Thoracic aorta (tissue), 2 donors: ENCODE measurements at regions not wholly inside any gene's neighbourhood (a gene's known extent, or its start where the extent isn't known, plus 50 kb on each side); places are given as distances from the start of the nearest gene placed in this dataset.

Experiments
- ATAC-seq: fragments of 150-250 bp; one replicate; pipeline ENCODE4 v1.8.0; 2017; ENCODE audit warnings: low read depth; ENCODE audit not compliant: insufficient number of reproducible peaks, low FRiP score
- DNase-seq: peaks from one replicate; pipeline ENCODE4 v3.0.0-alpha.2; 2020; ENCODE audit warnings: low spot score
- H3K27ac ChIP-seq, 2 donors: fragments of 200-600 bp; sonication (generic); 1 replicate in 1 of 2; 2 replicates in 1 of 2; pipeline ENCODE4 v1.5.1; 2016; ENCODE audit warnings: mild to moderate bottlenecking in 2 of 2, moderate library complexity in 2 of 2
- H3K27me3 ChIP-seq: fragments of 200-600 bp; sonication (generic); replicated peaks from 2 replicates; pipeline ENCODE4 v1.6.0; 2016; ENCODE audit warnings: mild to moderate bottlenecking; ENCODE audit not compliant: insufficient read depth
- H3K36me3 ChIP-seq: fragments of 200-600 bp; sonication (generic); one replicate; pipeline ENCODE4 v1.5.1; 2016
- H3K4me1 ChIP-seq, 2 donors: fragments of 200-600 bp; sonication (generic); 1 replicate in 1 of 2; 2 replicates in 1 of 2; pipeline versions ENCODE4 v1.5.1 to v1.6.0; 2016; ENCODE audit warnings: low read depth in 2 of 2, mild to moderate bottlenecking in 1 of 2; ENCODE audit not compliant: control insufficient read depth in 1 of 2
- H3K4me3 ChIP-seq: fragments of 200-600 bp; sonication (generic); 2 replicates; pipeline ENCODE4 v1.5.1; 2016; ENCODE audit warnings: mild to moderate bottlenecking
- H3K9me3 ChIP-seq: fragments of 200-600 bp; sonication (generic); 2 replicates; pipeline ENCODE4 v1.5.1; 2016
- TF ChIP-seq, protein P1 (sequence below): fragments of 200-600 bp; sonication (generic); IDR thresholded peaks from one replicate; pipeline ENCODE4 v1.5.1; 2019; ENCODE audit warnings: antibody characterized with exemption

DNA sequence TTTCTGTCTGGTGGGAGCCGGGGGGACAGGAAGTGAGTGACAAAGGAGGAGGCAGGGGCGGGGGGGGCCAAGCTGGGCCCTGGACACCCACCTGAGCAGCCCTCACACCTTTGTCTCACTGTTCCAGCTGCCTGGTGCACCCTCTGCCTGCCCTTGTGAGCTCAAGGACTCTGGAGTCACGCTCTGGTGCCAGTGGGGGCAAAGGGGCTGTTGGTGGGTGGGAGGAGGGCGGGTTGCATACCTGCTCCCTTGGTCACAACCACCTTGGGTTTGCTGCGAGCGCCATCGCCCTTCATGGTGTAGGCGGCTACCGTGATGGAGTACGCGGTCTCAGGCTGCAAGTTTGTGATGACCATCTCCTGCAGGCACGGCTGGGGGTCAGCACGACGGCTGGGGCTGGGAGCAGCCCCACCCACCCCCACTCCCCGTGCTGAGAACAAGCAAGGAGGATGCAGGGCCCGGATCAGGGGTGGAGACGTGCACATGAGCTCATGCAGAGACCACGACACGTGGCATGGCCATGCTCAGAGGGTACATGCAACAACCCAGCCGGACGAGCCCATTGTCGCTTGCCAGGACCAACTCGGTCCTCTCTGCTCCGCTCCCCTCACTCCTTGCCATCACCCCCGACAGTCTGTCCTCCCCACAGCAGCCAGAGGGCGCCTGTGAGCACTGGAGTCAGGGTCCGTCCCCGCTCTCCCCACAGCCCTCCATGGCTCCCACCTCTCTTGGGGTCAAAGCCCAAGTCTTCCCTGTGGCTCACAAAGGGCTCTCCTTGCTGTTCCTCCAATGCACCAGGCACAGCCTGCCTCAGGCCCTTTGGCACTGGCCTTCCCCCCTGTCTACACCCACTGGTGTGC lies 114.9 kb downstream of the PTPRS start:
- Histone ChIP-seq H3K27ac (no peak overlapping the region), H3K36me3 (peaks cover 25% of the 10 kb centered on the region), H3K4me1 (no peaks in the 10 kb centered on the region), H3K4me3 (no peak overlapping the region), H3K9me3 (no peaks in the 10 kb centered on the region), H3K27me3 (no peaks in the 10 kb centered on the region)
- DNase-seq, result no peak
- no peak for ATAC-seq
- TF ChIP-seq, protein P1, sequence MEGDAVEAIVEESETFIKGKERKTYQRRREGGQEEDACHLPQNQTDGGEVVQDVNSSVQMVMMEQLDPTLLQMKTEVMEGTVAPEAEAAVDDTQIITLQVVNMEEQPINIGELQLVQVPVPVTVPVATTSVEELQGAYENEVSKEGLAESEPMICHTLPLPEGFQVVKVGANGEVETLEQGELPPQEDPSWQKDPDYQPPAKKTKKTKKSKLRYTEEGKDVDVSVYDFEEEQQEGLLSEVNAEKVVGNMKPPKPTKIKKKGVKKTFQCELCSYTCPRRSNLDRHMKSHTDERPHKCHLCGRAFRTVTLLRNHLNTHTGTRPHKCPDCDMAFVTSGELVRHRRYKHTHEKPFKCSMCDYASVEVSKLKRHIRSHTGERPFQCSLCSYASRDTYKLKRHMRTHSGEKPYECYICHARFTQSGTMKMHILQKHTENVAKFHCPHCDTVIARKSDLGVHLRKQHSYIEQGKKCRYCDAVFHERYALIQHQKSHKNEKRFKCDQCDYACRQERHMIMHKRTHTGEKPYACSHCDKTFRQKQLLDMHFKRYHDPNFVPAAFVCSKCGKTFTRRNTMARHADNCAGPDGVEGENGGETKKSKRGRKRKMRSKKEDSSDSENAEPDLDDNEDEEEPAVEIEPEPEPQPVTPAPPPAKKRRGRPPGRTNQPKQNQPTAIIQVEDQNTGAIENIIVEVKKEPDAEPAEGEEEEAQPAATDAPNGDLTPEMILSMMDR, result peak; percentile 38

DNA sequence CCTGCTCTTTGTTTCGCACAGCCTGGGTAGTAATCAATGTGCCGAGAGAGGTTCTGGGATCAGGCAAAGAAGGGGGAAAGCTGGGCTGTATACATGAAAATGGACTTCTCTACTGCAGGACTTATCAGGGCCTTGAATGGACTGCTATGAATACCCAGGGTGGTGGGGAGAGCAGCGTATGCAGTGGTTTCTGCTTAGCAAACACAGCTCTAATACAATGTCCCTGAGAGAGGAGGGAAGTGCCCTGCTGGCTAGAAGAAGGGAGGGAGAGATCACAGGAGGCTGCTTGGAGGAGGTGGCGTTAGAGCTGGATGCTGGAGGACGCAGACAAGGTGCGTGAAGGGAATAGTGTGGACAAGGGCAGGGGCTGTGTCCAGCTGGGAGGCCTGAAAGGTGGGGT lies 116.1 kb downstream of the PTPRS start:
- Histone ChIP-seq H3K4me1 (no peaks in the 10 kb centered on the region), H3K27me3 (no peaks in the 10 kb centered on the region), H3K36me3 (peaks cover 37% of the 10 kb centered on the region), H3K27ac (no peak overlapping the region), H3K4me3 (no peak overlapping the region), H3K9me3 (no peaks in the 10 kb centered on the region)
- TF ChIP-seq, protein P1, result no peak
- ATAC-seq (no peak), DNase-seq (no peak)

DNA sequence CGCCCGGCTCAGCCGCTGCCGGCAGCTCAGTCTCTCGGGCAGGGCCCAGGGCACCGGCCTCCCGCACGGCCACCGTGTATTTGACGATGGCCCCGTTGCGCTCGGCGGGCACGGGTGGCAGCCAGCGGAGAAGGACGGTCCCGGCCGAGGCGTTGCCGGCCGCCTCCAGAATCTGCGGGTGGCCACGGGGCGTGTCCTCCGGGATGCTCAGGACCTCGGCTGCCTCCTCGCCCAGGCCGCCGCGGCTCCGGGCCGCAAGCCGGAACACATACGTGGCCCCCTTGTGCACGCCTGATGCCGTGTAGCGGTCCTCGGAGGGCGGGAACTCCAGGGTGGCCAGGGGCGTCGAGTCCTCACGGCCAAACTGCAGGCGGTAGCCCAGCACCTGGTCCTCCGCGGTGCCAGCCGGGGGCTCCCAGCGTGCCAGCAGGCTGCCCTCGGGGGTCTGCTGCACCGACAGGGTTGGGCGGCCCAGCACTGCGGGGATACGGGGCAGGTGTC lies 117.7 kb downstream of the PTPRS start:
- peaks cover 53% of the 10 kb centered on the region for H3K36me3 ChIP-seq

DNA sequence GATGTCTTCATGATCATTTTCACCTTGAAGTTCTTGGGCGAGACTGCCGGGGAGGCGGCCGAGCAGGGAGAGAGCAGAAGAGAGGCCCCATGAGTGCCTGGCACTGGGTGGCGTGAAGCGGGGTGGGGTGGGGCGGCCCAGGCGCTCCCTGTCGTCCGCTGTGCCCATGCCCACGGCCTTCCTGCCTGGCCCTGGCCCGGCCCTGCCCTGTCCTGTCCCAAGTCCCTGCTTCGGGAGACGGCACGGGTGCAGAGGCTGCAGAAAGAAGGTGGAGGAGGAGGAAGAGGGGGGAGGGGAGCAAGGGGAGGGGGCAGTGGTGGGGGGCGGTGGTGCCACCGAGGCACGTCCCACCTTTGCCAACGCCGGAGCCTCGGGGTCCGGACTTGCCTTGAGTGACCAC lies 118.4 kb downstream of the PTPRS start:
- TF ChIP-seq, protein P1, result no peak
- Histone ChIP-seq H3K4me1 (no peaks in the 10 kb centered on the region), H3K27ac (no peak overlapping the region), H3K36me3 (peaks cover 54% of the 10 kb centered on the region), H3K27me3 (no peaks in the 10 kb centered on the region), H3K4me3 (no peak overlapping the region), H3K9me3 (no peaks in the 10 kb centered on the region)
- DNase-seq (no peak), ATAC-seq (no peak)

More for the DNA sequence above, 117.7 kb downstream of the PTPRS start:
- TF ChIP-seq, protein P1, result no peak
- Histone ChIP-seq H3K27me3 (no peaks in the 10 kb centered on the region), H3K4me1 (no peaks in the 10 kb centered on the region), H3K4me3 (no peak overlapping the region), H3K9me3 (no peaks in the 10 kb centered on the region), H3K27ac (no peak overlapping the region)
- ATAC-seq (no peak), DNase-seq (no peak)

DNA sequence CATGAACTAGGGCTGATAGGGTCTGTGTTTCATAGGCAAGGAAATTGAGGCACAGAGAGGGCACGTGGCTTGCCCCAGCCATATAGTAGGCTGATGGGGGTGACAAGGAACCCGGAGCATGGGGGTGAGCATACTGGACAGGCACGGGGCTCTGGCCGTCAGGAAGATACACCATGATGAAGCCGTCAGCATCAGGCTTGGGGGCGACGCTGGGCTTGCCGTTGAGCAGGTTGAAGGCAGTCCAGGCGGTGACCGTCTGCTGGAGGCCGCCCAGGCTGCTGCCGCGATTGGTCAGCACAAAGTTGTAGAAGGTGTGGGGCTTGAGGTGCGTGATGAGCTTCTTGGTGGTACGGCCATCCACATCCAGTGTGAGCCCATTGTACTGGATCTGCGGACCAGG lies 119.7 kb downstream of the PTPRS start:
- H3K36me3 ChIP-seq, result peaks cover 60% of the 10 kb centered on the region
- ATAC-seq (no peak), DNase-seq (no peak)
- no peaks in the 10 kb centered on the region for H3K9me3 ChIP-seq
- H3K27me3 ChIP-seq, result no peaks in the 10 kb centered on the region
- no peaks in the 10 kb centered on the region for H3K4me1 ChIP-seq
- no peak overlapping the region for H3K4me3 ChIP-seq
- TF ChIP-seq, protein P1, result no peak
- no peak overlapping the region for H3K27ac ChIP-seq
